HS-5 (cell line): ENCODE measurements at regions not wholly inside any gene's neighbourhood (a gene's known extent, or its start where the extent isn't known, plus 50 kb on each side); places are given as distances from the start of the nearest gene placed in this dataset.
"Not testable (repeated sequence)": the region's sequence is repeated elsewhere in the genome, so short reads cannot be mapped to it uniquely, and the experiment has no call there.

ENCODE experiments used
- DNase-seq: peaks from one replicate; pipeline ENCODE4 v3.0.0-alpha.2; 2012; ENCODE audit warnings: low read depth

GRCh38 chr3:139095803-139096466 is 51.2 kb upstream of the PRR23C start:
- no peak for DNase-seq

GRCh38 chr3:139096670-139097069 is 52.0 kb upstream of the PRR23C start:
- no peak for DNase-seq

GRCh38 chr3:139098391-139098790 is 53.7 kb upstream of the PRR23C start:
- no peak for DNase-seq

GRCh38 chr3:139099968-139100817 is 55.5 kb upstream of the PRR23C start:
- DNase-seq, result no peak

GRCh38 chr3:139100821-139101220 is 56.1 kb upstream of the PRR23C start:
- no peak for DNase-seq

- DNase-seq, result no peak
Observed at GRCh38 chr3:139101396-139101795, 56.7 kb upstream of the PRR23C start.

GRCh38 chr3:139103484-139103883 is 58.8 kb upstream of the PRR23C start:
- DNase-seq, result no peak

- DNase-seq, result no peak
Observed at GRCh38 chr3:139104062-139104461, 59.4 kb upstream of the PRR23C start.

GRCh38 chr3:139105154-139105702 is 60.5 kb upstream of the PRR23C start:
- no peak for DNase-seq

GRCh38 chr3:139106013-139106932 is 61.6 kb upstream of the PRR23C start:
- no peak for DNase-seq

GRCh38 chr3:139107424-139108252 is 62.9 kb upstream of the PRR23C start:
- DNase-seq, result no peak

- no peak for DNase-seq
Observed at GRCh38 chr3:139108253-139108969, 63.7 kb upstream of the PRR23C start.

GRCh38 chr3:139109271-139109670 is 64.6 kb upstream of the PRR23C start:
- no peak for DNase-seq

GRCh38 chr3:139110072-139110830 is 65.6 kb upstream of the PRR23C start:
- no peak for DNase-seq

- DNase-seq, result not testable (repeated sequence)
Observed at GRCh38 chr3:139110929-139111328, 66.2 kb upstream of the PRR23C start.

- no peak for DNase-seq
Observed at GRCh38 chr3:139111392-139112229, 66.9 kb upstream of the PRR23C start.

GRCh38 chr3:139112230-139112558 is 67.5 kb upstream of the PRR23C start:
- no peak for DNase-seq

- no peak for DNase-seq
Observed at GRCh38 chr3:139113231-139113992, 68.7 kb upstream of the PRR23C start.
